IMR-90 (cell line): ENCODE measurements at regions not wholly inside any gene's neighbourhood (a gene's known extent, or its start where the extent isn't known, plus 50 kb on each side); places are given as distances from the start of the nearest gene placed in this dataset.

ENCODE experiments used
- ATAC-seq: fragments of 200-7000 bp; cut with Tn5 transposase; 2 replicates; pipeline ENCODE4 v1.9.1; 2020; ENCODE audit warnings: low read depth, mild to moderate bottlenecking, moderate library complexity
- BruUV-seq: library from RNA; stranded (reverse); fragments of 400-500 nt; replicated peaks from 2 replicates; lab custom pipeline; 2021; lab: Mats Ljungman, UMichigan
- CTCF ChIA-PET: fragments of 300-600 bp; formaldehyde crosslinking; extraction: SDS; loops from one replicate; lab custom pipeline; 2021; ENCODE audit warnings: antibody characterized with exemption; lab: Yijun Ruan, JAX
- POLR2A ChIA-PET: fragments of 300-600 bp; sonication (Branson Sonifier 250); formaldehyde crosslinking; loops from one replicate; lab custom pipeline; 2022; ENCODE audit warnings: antibody characterized with exemption; ENCODE audit not compliant: unreplicated experiment; lab: Charles Lee
- DNase-seq: peaks from one replicate; pipeline ENCODE4 v3.0.0; 2013
- H2AFZ ChIP-seq: replicated peaks from 2 replicates; pipeline ENCODE3; 2013; ENCODE audit warnings: low read length, mild to moderate bottlenecking; ENCODE audit not compliant: poor library complexity
- H2AK5ac ChIP-seq: 2 replicates; pipeline ENCODE4 v1.6.1; 2013; ENCODE audit warnings: low read depth, low read length, inconsistent platforms
- H2AK9ac ChIP-seq: replicated peaks from 2 replicates; pipeline ENCODE3; 2013; ENCODE audit warnings: mild to moderate bottlenecking, low read depth, low read length, moderate library complexity; ENCODE audit not compliant: poor library complexity
- H2BK120ac ChIP-seq: 2 replicates; pipeline ENCODE4 v1.6.1; 2013; ENCODE audit warnings: low read depth, low read length, inconsistent platforms
- H2BK15ac ChIP-seq: 3 replicates; pipeline ENCODE4 v1.6.1; 2013; ENCODE audit warnings: low read depth, low read length, inconsistent platforms
- H2BK20ac ChIP-seq: 2 replicates; pipeline ENCODE4 v1.6.1; 2013; ENCODE audit warnings: low read depth, mild to moderate bottlenecking, inconsistent platforms, low read length, moderate library complexity
- H2BK5ac ChIP-seq: 2 replicates; pipeline ENCODE4 v1.6.1; 2013; ENCODE audit warnings: mild to moderate bottlenecking, low read depth, low read length, inconsistent platforms; ENCODE audit not compliant: poor library complexity, severe bottlenecking
- H3K14ac ChIP-seq: replicated peaks from 2 replicates; pipeline ENCODE4 v1.6.1; 2013; ENCODE audit warnings: low read depth, low read length, inconsistent platforms
- H3K18ac ChIP-seq: 2 replicates; pipeline ENCODE4 v1.6.1; 2013; ENCODE audit warnings: low read depth, low read length, control low read depth
- H3K23ac ChIP-seq: 2 replicates; pipeline ENCODE4 v1.6.1; 2013; ENCODE audit warnings: low read depth, low read length, inconsistent platforms
- H3K27ac ChIP-seq: 2 replicates; pipeline ENCODE4 v1.5.1; 2013; ENCODE audit warnings: mild to moderate bottlenecking, control low read depth, low read length; ENCODE audit not compliant: insufficient read depth
- H3K27me3 ChIP-seq: 2 replicates; pipeline ENCODE4 v1.6.1; 2013; ENCODE audit warnings: low read length; ENCODE audit not compliant: control insufficient read depth, insufficient read depth
- H3K36me3 ChIP-seq: 2 replicates; pipeline ENCODE4 v1.6.1; 2013; ENCODE audit warnings: low read length, mixed read lengths; ENCODE audit not compliant: control insufficient read depth, insufficient read depth
- H3K4ac ChIP-seq: 2 replicates; pipeline ENCODE4 v1.6.1; 2013; ENCODE audit warnings: low read depth, low read length, inconsistent platforms
- H3K4me1 ChIP-seq: 2 replicates; pipeline ENCODE4 v1.6.1; 2013; ENCODE audit warnings: low read length, mixed read lengths; ENCODE audit not compliant: control insufficient read depth, insufficient read depth
- H3K4me2 ChIP-seq: 2 replicates; pipeline ENCODE4 v1.6.1; 2013; ENCODE audit warnings: low read depth, mild to moderate bottlenecking, control low read depth, low read length, moderate library complexity
- H3K4me3 ChIP-seq: 2 replicates; pipeline ENCODE4 v1.5.1; 2013; ENCODE audit warnings: low read depth, mild to moderate bottlenecking, control low read depth, low read length, moderate library complexity; ENCODE audit not compliant: insufficient read depth
- H3K56ac ChIP-seq: 2 replicates; pipeline ENCODE4 v1.6.1; 2013; ENCODE audit warnings: low read length, inconsistent platforms; ENCODE audit not compliant: insufficient read depth; ENCODE audit errors: extremely low read depth
- H3K79me1 ChIP-seq, 2 experiments: 2 replicates each; pipeline ENCODE4 v1.6.1; 2013; ENCODE audit warnings: low read length in 2 of 2, inconsistent platforms in 1 of 2, low read depth in 1 of 2
- H3K9ac ChIP-seq: 2 replicates; pipeline ENCODE4 v1.6.1; 2013; ENCODE audit warnings: low read depth, low read length, control low read depth
- H3K9me1 ChIP-seq: 2 replicates; pipeline ENCODE4 v1.6.1; 2013; ENCODE audit warnings: low read length, inconsistent platforms; ENCODE audit not compliant: insufficient read depth
- H3K9me3 ChIP-seq: 2 replicates; pipeline ENCODE4 v1.6.1; 2013; ENCODE audit warnings: low read length; ENCODE audit not compliant: control insufficient read depth, insufficient read depth
- H4K20me1 ChIP-seq: 2 replicates; pipeline ENCODE4 v1.6.1; 2013; ENCODE audit warnings: low read length, inconsistent platforms; ENCODE audit not compliant: insufficient read depth
- H4K5ac ChIP-seq: 2 replicates; pipeline ENCODE4 v1.6.1; 2013; ENCODE audit warnings: mild to moderate bottlenecking, low read depth, low read length, control low read depth
- H4K8ac ChIP-seq, 2 experiments: 2 replicates each; pipeline ENCODE4 v1.6.1; 2013; ENCODE audit warnings: low read depth in 2 of 2, low read length in 2 of 2, control low read depth in 1 of 2, inconsistent platforms in 1 of 2
- H4K91ac ChIP-seq: 2 replicates; pipeline ENCODE4 v1.6.1; 2013; ENCODE audit warnings: low read depth, low read length, inconsistent platforms; ENCODE audit not compliant: insufficient read depth
- CEBPB ChIP-seq: IDR thresholded peaks from 2 replicates; pipeline ENCODE4 v1.6.1; 2012; ENCODE audit warnings: low read depth, low read length, improper control_type of control experiment
- CHD1 ChIP-seq: IDR thresholded peaks from 2 replicates; pipeline ENCODE4 v1.6.1; 2012; ENCODE audit warnings: low read depth, low read length, improper control_type of control experiment
- ELK1 ChIP-seq: fragments of 150-350 bp; IDR thresholded peaks from 2 replicates; pipeline ENCODE4 v1.6.1; 2016; ENCODE audit warnings: low read depth, mild to moderate bottlenecking, low read length, moderate library complexity, borderline replicate concordance
- FOS ChIP-seq: fragments of 150-350 bp; IDR thresholded peaks from 2 replicates; pipeline ENCODE4 v1.6.1; 2016; ENCODE audit warnings: low read depth, low read length
- MAFK ChIP-seq: IDR thresholded peaks from 2 replicates; pipeline ENCODE4 v1.6.1; 2012; ENCODE audit warnings: low read depth, low read length, improper control_type of control experiment
- MAZ ChIP-seq: IDR thresholded peaks from 2 replicates; pipeline ENCODE4 v1.6.1; 2012; ENCODE audit warnings: low read depth, mild to moderate bottlenecking, low read length, improper control_type of control experiment, moderate library complexity, borderline replicate concordance
- MXI1 ChIP-seq: IDR thresholded peaks from 2 replicates; pipeline ENCODE4 v1.6.1; 2012; ENCODE audit warnings: low read depth, mild to moderate bottlenecking, low read length, moderate library complexity, borderline replicate concordance
- NFE2L2 ChIP-seq: fragments of 150-350 bp; IDR thresholded peaks from 2 replicates; pipeline ENCODE4 v1.6.1; 2016; ENCODE audit warnings: low read depth, mild to moderate bottlenecking, low read length
- POLR2A ChIP-seq: IDR thresholded peaks from 2 replicates; pipeline ENCODE4 v1.6.1; 2012; ENCODE audit warnings: mild to moderate bottlenecking, low read depth, low read length
- RAD21 ChIP-seq: IDR thresholded peaks from 2 replicates; pipeline ENCODE4 v1.6.1; 2012; ENCODE audit warnings: low read length, improper control_type of control experiment
- RCOR1 ChIP-seq: IDR thresholded peaks from 2 replicates; pipeline ENCODE4 v1.6.1; 2012; ENCODE audit warnings: mild to moderate bottlenecking, low read length, improper control_type of control experiment; ENCODE audit not compliant: insufficient replicate concordance
- RFX5 ChIP-seq: IDR thresholded peaks from 2 replicates; pipeline ENCODE4 v1.8.0; 2012; ENCODE audit warnings: low read depth, mild to moderate bottlenecking, low read length, moderate library complexity
- SMC3 ChIP-seq: fragments of 150-350 bp; IDR thresholded peaks from 2 replicates; pipeline ENCODE4 v1.6.1; 2016; ENCODE audit warnings: low read depth, mild to moderate bottlenecking, antibody characterized with exemption, low read length, moderate library complexity
- WGBS, 2 experiments: methylation state at CpG; one replicate each; pipeline versions ENCODE4 v1.1.5 to v1.1.7; 2013; ENCODE audit warnings: missing lambda C conversion rate in 2 of 2; ENCODE audit not compliant: insufficient read length in 1 of 2; ENCODE audit errors: extremely low coverage in 2 of 2; 5-methylcytosine and 5-hydroxymethylcytosine counted together
- dilution Hi-C: fragments of 300-500 bp; cut with HindIII; formaldehyde crosslinking; loops from one replicate; pipeline ENCODE4 v1.14.3; 2018; ENCODE audit warnings: low sequenced_read_pairs; ENCODE audit not compliant: unreplicated experiment
- in situ Hi-C: fragments of 300-500 bp; cut with MboI; formaldehyde crosslinking; loops from 3 replicates; pipeline ENCODE4 v1.14.3; 2019; ENCODE audit warnings: low sequenced_read_pairs, inconsistent platforms, mixed read lengths
- intact Hi-C: fragments of 100-400 bp; cut with micrococcal nuclease; formaldehyde crosslinking; loops from 2 replicates; pipeline ENCODE4 v1.10.0; 2022
- TF ChIP-seq, protein P1 (sequence below): fragments of 150-350 bp; IDR thresholded peaks from 2 replicates; pipeline ENCODE4 v1.6.1; 2017; ENCODE audit warnings: mild to moderate bottlenecking, antibody characterized with exemption, low read length, low read depth

GRCh38 chr9:119044806-119045205 lies 324.4 kb downstream of the BRINP1 start:
- Histone ChIP-seq H3K23ac (no peak overlapping the region), H2BK20ac (no peak overlapping the region), H4K91ac (no peak overlapping the region), H3K9me1 (no peaks in the 10 kb centered on the region), H3K4me3 (no peak overlapping the region), H2AK5ac (no peak overlapping the region), H2AFZ (no peak overlapping the region), H3K27me3 (no peaks in the 10 kb centered on the region), H3K9ac (no peak overlapping the region), H3K27ac (no peak overlapping the region), H4K20me1 (no peaks in the 10 kb centered on the region), H4K8ac (no peak overlapping the region), H3K36me3 (no peaks in the 10 kb centered on the region), H3K4me1 (no peaks in the 10 kb centered on the region), H2BK5ac (no peak overlapping the region), H3K14ac (no peak overlapping the region), H3K79me1 (no peaks in the 10 kb centered on the region), H2BK120ac (no peak overlapping the region), H4K5ac (no peak overlapping the region), H3K4ac (no peak overlapping the region), H3K9me3 (peaks cover 9% of the 10 kb centered on the region), H3K4me2 (no peak overlapping the region), H3K56ac (no peak overlapping the region), H3K18ac (no peak overlapping the region), H2AK9ac (no peak overlapping the region), H2BK15ac (no peak overlapping the region)
- no peak for ATAC-seq
- WGBS, 2 experiments = no CpG with 5 or more reads among the region's 1 CpG
- DNase-seq = no peak
- intact Hi-C loops = no loop called here
- in situ Hi-C loops = no loop called here
- ChIA-PET CTCF (no interaction called here), POLR2A (no interaction called here)
- BruUV-seq = no TSS peak
- no peak for TF ChIP-seq RAD21
- TF ChIP-seq POLR2A = no peak
- no peak for TF ChIP-seq SMC3
- TF ChIP-seq ELK1 = no peak
- TF ChIP-seq RFX5 = no peak
- no peak for TF ChIP-seq CHD1
- TF ChIP-seq CEBPB = no peak
- TF ChIP-seq, protein P1, sequence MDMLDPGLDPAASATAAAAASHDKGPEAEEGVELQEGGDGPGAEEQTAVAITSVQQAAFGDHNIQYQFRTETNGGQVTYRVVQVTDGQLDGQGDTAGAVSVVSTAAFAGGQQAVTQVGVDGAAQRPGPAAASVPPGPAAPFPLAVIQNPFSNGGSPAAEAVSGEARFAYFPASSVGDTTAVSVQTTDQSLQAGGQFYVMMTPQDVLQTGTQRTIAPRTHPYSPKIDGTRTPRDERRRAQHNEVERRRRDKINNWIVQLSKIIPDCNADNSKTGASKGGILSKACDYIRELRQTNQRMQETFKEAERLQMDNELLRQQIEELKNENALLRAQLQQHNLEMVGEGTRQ = no peak
- TF ChIP-seq MAZ = no peak
- no peak for TF ChIP-seq MAFK
- TF ChIP-seq NFE2L2 = no peak
- TF ChIP-seq MXI1 = no peak
- no peak for TF ChIP-seq RCOR1
- no peak for TF ChIP-seq FOS
- dilution Hi-C loops = no loop called here
